Activated CD8-positive, alpha-beta memory T cell treated with anti-CD3 and anti-CD28 coated beads, Interleukin-2, amount 50 U/mL, for 1 hour (primary cell): ENCODE measurements at regions not wholly inside any gene's neighbourhood (a gene's known extent, or its start where the extent isn't known, plus 50 kb on each side); places are given as distances from the start of the nearest gene placed in this dataset.
"Not testable (repeated sequence)": the region's sequence is repeated elsewhere in the genome, so short reads cannot be mapped to it uniquely, and the experiment has no call there.

Experiments used
- DNase-seq: peaks from one replicate; pipeline ENCODE4 v3.0.0-alpha.2; 2020; ENCODE audit errors: extremely low read depth

DNA sequence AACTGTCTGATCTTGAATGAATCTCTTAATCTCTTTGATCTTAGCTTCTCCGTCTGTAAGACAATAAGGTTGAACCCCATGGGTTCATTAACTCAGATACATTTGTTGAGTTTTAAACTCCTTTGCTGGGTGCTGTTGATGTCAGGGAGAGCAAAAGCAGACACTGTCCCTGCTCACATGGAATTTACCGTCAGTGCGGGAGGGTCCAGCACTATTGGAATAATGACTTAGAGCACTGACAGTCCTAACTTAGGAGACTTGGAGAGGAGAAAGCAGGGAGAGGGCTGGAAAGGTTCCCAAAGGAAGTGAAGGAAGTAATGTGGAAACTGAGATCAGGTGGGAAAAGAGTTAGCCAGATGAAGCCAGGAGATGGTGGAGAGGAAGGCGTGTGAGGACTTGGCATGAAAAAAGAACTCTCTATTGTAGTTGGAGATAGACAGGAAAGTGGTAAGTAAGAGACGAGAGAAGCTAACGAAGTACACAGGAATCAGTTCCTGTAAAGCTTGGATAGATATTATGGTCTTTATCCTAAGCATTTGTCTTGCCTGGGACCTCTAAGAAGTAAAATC lies 141.4 kb upstream of the SERTAD2 start:
- no peak for DNase-seq

GRCh38 chr2:64796926-64797325 lies 143.2 kb upstream of the SERTAD2 start:
- DNase-seq: no peak

- DNase-seq: no peak
These were observed 144.3 kb upstream of the SERTAD2 start for GRCh38 chr2:64797881-64798575.

- no peak for DNase-seq
These were observed 146.0 kb upstream of the SERTAD2 start for GRCh38 chr2:64799592-64800252.

- no peak for DNase-seq
These were observed 150.1 kb upstream of the SERTAD2 start for GRCh38 chr2:64803776-64804175.

DNA sequence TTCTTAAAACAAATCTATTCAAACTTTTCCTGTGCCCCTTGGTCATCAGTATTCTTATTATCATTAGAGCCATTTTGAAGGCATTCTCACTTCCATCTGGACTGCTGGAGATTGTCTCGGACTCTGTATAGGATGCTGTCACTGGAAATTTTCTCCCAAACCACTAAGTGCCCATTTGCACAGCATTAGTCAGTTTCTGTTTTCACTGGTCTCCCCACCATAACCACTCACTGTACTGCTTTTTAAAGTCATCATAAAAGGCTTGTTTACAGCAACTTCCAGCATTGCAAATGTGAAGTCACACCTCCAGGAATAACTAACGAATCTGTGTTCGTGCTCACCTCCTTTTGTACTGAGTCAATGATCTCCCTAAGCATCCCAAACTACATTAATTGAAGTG lies 150.9 kb upstream of the SERTAD2 start:
- DNase-seq: no peak

- DNase-seq: no peak
These were observed 153.7 kb upstream of the SERTAD2 start for GRCh38 chr2:64807417-64807816.

GRCh38 chr2:64808092-64808491 lies 154.4 kb upstream of the SERTAD2 start:
- DNase-seq: no peak

DNA sequence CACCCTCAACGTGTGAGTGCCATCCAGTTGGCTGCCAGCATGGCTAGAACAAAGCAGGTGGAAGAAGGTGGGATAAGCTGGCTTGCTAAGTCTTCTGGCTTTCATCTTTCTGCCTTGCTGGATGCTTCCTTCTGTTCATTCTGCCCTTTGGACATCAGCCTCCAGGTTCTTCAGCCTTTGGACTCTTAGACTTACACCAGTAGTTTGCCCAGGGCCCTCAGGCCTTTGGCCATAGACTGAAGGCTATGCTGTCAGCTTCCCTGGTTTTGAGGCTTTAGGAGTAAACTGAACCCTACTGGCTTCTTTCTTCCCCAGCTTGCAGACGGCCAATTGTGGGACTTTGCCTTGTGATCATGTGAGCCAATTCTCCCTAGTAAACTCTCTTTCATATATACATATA lies 155.0 kb upstream of the SERTAD2 start:
- DNase-seq: no peak

DNA sequence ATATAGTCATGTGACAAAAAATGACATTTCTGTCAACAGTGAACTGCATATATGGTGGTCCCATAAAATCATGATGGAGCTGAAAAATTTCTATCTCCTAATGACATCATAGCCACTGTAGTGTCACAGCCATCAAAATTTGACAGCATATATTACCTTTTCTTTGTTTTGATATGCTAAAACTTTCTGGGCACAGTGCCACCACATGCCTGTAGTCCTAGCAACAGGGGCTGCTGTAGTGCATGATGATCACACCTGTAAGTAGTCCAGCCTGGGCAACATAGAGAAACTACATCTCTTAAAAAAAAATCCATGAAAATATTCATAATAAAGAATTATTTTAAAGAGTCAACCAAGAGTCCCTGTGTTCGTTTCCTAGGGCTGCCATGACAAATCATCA lies 155.5 kb upstream of the SERTAD2 start:
- DNase-seq: no peak

GRCh38 chr2:64812285-64812684 lies 158.6 kb upstream of the SERTAD2 start:
- no peak for DNase-seq

DNA sequence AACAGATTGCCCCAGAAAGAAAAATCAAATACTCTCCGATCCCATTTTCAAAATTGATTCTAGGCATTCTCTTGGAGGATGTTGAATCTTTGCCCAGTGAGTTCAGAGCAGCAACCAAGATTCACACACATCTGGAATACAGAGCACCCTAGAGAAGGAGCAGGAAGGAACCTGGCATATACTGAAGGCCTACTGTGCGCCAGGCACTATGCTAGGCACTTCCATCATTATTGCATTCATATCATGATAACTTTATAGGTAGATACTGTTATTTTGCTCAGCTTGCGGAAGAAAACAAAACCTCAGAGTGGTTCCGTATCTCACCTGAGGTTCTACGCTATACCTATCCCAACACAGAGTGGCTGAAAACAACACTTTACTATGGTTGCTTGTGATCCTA lies 160.3 kb upstream of the SERTAD2 start:
- no peak for DNase-seq

DNA sequence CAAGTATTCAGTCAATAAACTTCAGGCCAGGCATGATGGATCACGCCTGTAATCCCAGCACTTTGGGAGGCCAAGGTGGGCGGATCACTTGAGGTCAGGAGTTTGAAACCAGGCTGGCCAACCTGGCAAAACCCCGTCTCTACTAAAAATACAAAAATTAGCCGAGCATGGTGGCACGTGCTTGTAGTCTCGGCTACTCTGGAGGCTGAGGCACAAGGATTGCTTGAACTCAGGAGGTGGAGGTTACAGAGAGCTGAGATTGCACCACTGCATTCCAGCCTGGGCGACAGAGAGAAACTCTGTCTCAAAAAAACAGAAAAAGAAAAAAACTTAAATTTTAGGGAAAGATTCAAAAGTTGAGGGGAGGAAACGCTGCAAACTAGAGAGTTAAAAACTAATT lies 162.8 kb upstream of the SERTAD2 start:
- not testable (repeated sequence) for DNase-seq

GRCh38 chr2:64817453-64817852 lies 163.7 kb upstream of the SERTAD2 start:
- DNase-seq: no peak

GRCh38 chr2:64818664-64819060 lies 164.9 kb upstream of the SERTAD2 start:
- no peak for DNase-seq

- DNase-seq: no peak
These were observed 165.6 kb upstream of the SERTAD2 start for GRCh38 chr2:64819361-64819760.

- peak; percentile 12 for DNase-seq
These were observed 166.3 kb upstream of the SERTAD2 start for GRCh38 chr2:64819774-64820688.

DNA sequence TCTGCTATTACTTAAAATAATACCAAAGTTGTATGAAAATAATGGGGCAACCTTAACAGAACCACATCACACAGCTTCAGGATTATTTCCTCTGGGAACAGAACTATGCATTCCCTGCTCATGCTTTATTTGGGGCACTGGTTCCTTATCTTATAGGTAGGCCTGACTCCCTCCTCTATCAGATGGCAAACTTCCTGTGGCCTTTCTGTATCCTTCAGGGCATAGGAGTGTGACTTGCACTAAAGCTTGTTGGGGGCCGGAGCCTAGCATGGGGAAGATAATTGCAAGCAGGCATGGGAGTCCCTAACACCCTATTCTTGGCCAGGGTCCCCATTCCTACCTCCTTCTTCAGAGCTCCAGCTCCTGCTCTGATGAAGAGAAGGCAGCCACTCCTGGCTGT lies 167.2 kb upstream of the SERTAD2 start:
- DNase-seq: no peak

DNA sequence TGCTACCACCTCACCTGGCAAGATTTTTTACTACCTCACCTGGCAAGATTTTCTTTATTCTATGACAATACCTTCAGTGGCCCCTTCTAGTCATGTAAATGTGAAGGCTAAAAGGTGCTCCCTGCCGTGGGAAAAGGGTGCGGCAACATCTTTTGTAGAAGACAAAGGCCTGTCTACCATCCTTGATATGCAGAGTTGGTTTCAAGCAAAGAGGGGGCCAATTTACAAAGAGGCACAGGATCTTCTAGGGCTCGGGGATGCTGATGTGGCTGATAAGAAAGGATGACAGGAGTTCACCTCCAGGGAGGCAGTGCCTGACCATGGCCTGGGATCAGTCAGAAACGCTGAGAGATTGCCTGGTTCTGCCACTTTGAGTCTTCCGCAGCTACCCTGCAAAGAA lies 165.4 kb upstream of the SLC1A4 start:
- DNase-seq: no peak

DNA sequence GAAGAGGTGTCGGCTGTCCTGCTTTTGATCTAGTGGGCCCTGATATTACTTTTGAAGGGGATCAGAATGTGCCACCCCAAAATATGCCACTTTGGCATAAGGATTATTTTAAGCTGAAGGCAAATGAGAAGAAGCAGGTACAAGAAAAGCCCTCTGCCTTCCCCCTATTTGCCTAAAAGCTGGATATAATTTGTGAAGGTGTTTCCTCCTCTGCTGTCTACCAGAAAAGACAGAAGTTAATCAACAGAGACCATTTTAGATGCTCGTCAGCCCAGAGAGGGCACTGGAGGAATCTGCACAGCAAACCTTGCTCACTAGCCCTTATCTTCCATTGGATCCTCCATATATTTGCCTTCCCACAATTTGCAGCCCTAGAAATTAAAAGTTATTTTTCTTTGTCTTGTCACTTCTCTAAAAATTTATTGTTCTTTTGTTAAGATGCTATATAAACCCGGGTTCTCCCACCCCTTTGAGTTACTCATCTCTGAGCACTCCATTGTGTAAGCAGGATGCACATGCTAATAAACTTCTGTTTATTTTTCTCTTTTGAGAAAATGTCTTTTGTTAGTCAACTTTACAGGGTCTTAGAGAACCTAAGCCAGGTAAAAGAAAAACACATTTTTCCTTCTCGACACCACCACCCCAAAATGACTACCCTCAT lies 163.2 kb upstream of the SLC1A4 start:
- no peak for DNase-seq

DNA sequence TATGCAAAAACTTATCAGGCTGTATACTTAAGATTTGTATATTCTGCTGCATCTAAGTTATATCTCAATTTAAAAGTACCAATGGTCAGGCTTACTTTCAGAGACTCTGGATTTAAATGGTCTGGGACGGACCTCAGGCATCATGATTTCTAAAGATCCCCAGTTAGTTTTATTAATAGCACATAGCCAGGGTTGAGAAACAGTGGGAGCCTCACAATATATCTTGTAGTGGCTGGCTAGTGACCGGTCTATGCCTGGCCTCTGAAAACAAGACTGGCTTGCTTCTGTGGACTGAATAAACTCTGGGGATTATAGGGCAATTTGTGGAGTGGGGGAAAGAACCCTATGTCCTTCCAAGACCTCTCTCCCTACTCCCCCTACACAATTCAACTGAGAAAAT lies 162.5 kb upstream of the SLC1A4 start:
- DNase-seq: no peak

DNA sequence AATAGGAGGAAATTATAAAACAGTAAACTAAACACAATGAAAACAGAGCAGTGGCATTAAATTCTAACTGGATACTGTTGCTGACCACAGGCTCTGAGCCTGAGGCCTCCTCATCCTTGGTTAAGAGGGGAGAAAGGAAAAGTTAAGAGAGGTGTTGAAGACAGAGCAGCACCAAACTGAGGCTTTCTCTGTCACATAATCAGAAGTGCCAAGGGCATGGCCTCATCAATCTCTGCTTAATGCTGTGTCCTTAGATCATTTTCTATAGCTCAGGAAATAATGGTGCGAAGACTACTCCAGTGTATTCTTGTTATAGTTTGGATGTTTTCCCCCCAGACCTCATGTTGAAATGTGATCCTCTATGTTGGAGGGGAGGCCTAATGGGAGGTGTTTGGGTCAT lies 160.9 kb upstream of the SLC1A4 start:
- DNase-seq: no peak
